Ovary (tissue), 3 donors: ENCODE measurements at regions not wholly inside any gene's neighbourhood (a gene's known extent, or its start where the extent isn't known, plus 50 kb on each side); places are given as distances from the start of the nearest gene placed in this dataset.

Experiments
- CTCF ChIP-seq, 3 donors: fragments of 450-650 bp in 2 of 3; fragments of 200-600 bp in 1 of 3; IDR thresholded peaks; one replicate each; pipeline versions ENCODE4 v1.5.1 to v1.8.0; 2016 to 2022; ENCODE audit warnings: antibody characterized with exemption in 3 of 3, mild to moderate bottlenecking in 1 of 3
- EP300 ChIP-seq: sonication (generic); formaldehyde crosslinking; IDR thresholded peaks from one replicate; pipeline ENCODE4 v1.6.1; 2017; ENCODE audit warnings: antibody characterized with exemption
- POLR2A ChIP-seq: fragments of 450-650 bp; IDR thresholded peaks from one replicate; pipeline ENCODE4 v1.6.1; 2017; ENCODE audit warnings: antibody characterized with exemption, mild to moderate bottlenecking, moderate library complexity
- donor health status: DM: no; HTN: no; CAD: no.

GRCh38 chr7:17709127-17709526 lies 231.2 kb downstream of the SNX13 start:
- TF ChIP-seq CTCF (IDR thresholded peaks at IDR 0.05) (no peak), POLR2A (no peak), EP300 (no peak)
